ENCODE measurements at regions not wholly inside any gene's neighbourhood (a gene's known extent, or its start where the extent isn't known, plus 50 kb on each side); places are given as distances from the start of the nearest gene placed in this dataset.

DNA sequence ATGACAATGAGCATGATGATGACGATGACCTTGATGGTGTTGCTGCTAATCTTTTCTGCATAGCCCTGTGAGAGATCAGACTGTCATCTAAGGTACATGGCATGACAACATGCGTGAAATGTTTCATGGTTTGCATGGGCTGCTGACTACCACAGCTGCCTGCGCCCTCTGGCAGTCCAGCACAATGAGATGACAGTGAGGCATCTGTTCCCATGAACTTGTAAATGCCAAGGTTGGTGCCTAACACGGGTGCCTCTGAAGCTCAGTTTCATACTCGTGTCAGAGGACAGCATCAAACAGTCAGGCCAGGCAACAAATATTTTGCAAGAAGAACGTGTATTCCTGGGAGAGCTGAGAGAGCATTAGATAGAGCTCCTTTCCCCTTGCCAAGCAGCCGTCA is 122.0 kb upstream of the PRKCQ start:
- intact Hi-C loops (cut with DNase I) = no loop called here
- Histone ChIP-seq H3K9me3 (ENCODE audit: control insufficient read depth, low read length) (no peaks in the 10 kb centered on the region), H3K27me3 (ENCODE audit: control insufficient read depth in 1 of 2, insufficient read depth in 2 of 2, low read length in 1 of 2) (no peaks in the 10 kb centered on the region), H3K4me1 (ENCODE audit: control insufficient read depth in 1 of 2, insufficient read depth in 2 of 2, low read length in 2 of 2) (no peaks in the 10 kb centered on the region), H3K36me3 (ENCODE audit: control insufficient read depth in 1 of 2, insufficient read depth in 2 of 2, low read length in 1 of 2) (no peaks in the 10 kb centered on the region), H3K27ac (ENCODE audit: low read depth in 1 of 2, low read length in 2 of 2) (no peak overlapping the region), H3K4me3 (ENCODE audit: low read length in 2 of 2) (no peak overlapping the region)
- 72 to 74% methylated on average over 7 of the region's 7 CpGs for WGBS, 2 donors
- ATAC-seq (ENCODE audit: low FRiP score) (no peak), DNase-seq (no peak)

DNA sequence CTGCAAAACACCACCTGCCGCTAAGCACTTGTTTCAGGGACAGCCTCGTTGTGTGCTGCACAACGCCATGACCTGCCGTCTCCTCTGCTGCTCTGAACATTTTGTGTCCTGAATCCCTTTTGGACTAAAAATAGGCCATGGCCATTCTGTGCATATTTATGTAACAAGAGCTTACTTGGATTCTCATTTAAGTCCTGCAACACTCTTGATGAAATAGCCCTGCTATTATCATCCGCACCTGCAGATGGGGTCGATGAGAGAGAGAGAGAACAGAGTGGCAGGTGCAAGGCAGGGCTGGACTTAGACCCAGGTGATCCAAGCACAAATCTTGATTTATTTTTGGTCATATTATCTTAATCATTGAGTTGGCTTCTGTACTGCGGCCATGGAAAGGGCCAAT is 121.2 kb upstream of the PRKCQ start:
- Histone ChIP-seq H3K4me3 (ENCODE audit: low read length in 2 of 2) (no peak overlapping the region), H3K27me3 (ENCODE audit: control insufficient read depth in 1 of 2, insufficient read depth in 2 of 2, low read length in 1 of 2) (no peaks in the 10 kb centered on the region), H3K36me3 (ENCODE audit: control insufficient read depth in 1 of 2, insufficient read depth in 2 of 2, low read length in 1 of 2) (no peaks in the 10 kb centered on the region), H3K4me1 (ENCODE audit: control insufficient read depth in 1 of 2, insufficient read depth in 2 of 2, low read length in 2 of 2) (no peaks in the 10 kb centered on the region), H3K9me3 (ENCODE audit: control insufficient read depth, low read length) (no peaks in the 10 kb centered on the region), H3K27ac (ENCODE audit: low read depth in 1 of 2, low read length in 2 of 2) (no peak overlapping the region)
- DNase-seq (no peak), ATAC-seq (ENCODE audit: low FRiP score) (no peak)
- intact Hi-C loops (cut with DNase I) = no loop called here
- 67 to 68% methylated on average over 7 of the region's 7 CpGs for WGBS, 2 donors

DNA sequence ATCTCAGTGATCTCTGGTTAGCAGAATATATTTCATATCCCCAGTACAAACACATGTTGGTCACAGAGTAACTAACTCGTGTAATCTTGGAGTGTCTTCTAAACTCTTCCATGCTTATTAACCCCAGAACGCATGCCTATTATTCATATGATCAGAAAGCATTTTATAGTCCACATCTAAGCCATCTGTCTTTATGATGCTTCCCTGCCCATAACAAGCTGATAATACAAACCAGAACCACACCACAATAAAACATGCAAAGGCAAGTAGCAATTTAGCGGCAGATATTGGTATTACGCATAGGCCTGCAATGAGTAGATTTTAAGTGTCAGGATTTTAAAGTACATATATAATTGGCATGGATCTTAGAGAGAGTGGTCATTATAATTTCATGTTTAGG is 120.0 kb upstream of the PRKCQ start:
- no peak overlapping the region for H3K27ac ChIP-seq (ENCODE audit: low read depth in 1 of 2, low read length in 2 of 2)
- no peaks in the 10 kb centered on the region for H3K36me3 ChIP-seq (ENCODE audit: control insufficient read depth in 1 of 2, insufficient read depth in 2 of 2, low read length in 1 of 2)
- intact Hi-C loops (cut with DNase I) = no loop called here
- WGBS, 2 donors = 88 to 89% methylated on average over 4 of the region's 4 CpGs
- no peak for ATAC-seq (ENCODE audit: low FRiP score)
- no peak overlapping the region for H3K4me3 ChIP-seq (ENCODE audit: low read length in 2 of 2)
- DNase-seq = no peak
- no peaks in the 10 kb centered on the region for H3K27me3 ChIP-seq (ENCODE audit: control insufficient read depth in 1 of 2, insufficient read depth in 2 of 2, low read length in 1 of 2)
- no peaks in the 10 kb centered on the region for H3K4me1 ChIP-seq (ENCODE audit: control insufficient read depth in 1 of 2, insufficient read depth in 2 of 2, low read length in 2 of 2)
- no peaks in the 10 kb centered on the region for H3K9me3 ChIP-seq (ENCODE audit: control insufficient read depth, low read length)

DNA sequence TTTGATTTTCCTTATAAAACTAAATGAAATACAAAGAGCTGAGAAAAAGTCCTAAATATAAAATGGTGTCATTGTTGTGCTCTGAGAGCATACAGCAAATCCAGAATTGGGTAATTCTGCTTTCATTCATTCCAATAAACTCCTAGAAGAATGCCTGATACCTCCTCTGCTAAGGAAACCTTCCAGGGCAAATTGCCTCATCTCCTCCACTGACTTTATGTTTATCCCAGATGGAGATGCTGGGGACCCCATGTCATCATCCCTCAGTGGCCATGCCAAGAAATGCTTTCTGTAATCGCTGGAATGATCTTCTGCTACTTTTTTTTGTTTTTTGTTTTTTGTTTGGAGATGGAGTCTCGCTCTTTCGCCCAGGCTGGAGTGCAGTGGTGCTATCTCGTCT is 119.3 kb upstream of the PRKCQ start:
- Histone ChIP-seq H3K27me3 (ENCODE audit: control insufficient read depth in 1 of 2, insufficient read depth in 2 of 2, low read length in 1 of 2) (peaks cover 0 to 3% of the 10 kb centered on the region in 2 donors), H3K4me3 (ENCODE audit: low read length in 2 of 2) (no peak overlapping the region), H3K27ac (ENCODE audit: low read depth in 1 of 2, low read length in 2 of 2) (no peak overlapping the region), H3K9me3 (ENCODE audit: control insufficient read depth, low read length) (peaks cover 1% of the 10 kb centered on the region), H3K4me1 (ENCODE audit: control insufficient read depth in 1 of 2, insufficient read depth in 2 of 2, low read length in 2 of 2) (no peaks in the 10 kb centered on the region), H3K36me3 (ENCODE audit: control insufficient read depth in 1 of 2, insufficient read depth in 2 of 2, low read length in 1 of 2) (no peaks in the 10 kb centered on the region)
- 81 to 84% methylated on average over 4 of the region's 4 CpGs for WGBS, 2 donors
- DNase-seq = no peak
- intact Hi-C loops (cut with DNase I) = no loop called here
- ATAC-seq (ENCODE audit: low FRiP score) = no peak

DNA sequence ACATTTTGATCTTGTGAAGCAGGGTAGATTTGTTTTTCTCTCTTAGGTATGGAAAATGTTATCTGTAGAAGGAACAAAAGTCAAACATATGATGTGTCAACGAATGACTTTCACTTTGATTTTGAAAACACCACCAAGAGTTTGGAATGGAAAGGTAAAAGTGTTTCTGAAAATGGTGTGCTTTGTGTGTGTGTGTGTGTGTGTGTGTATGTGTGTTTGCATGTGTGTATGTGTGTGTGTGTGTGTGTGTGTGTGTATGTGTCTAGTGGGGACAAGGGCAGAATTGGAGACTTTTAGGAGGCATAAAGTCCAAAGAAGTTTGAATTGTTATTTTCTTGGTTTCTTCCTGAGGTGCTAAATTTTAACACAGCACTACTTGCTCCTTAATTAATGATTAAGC is 115.4 kb upstream of the PRKCQ start:
- Histone ChIP-seq H3K27ac (ENCODE audit: low read depth in 1 of 2, low read length in 2 of 2) (no peak overlapping the region), H3K4me3 (ENCODE audit: low read length in 2 of 2) (no peak overlapping the region), H3K4me1 (ENCODE audit: control insufficient read depth in 1 of 2, insufficient read depth in 2 of 2, low read length in 2 of 2) (no peaks in the 10 kb centered on the region), H3K36me3 (ENCODE audit: control insufficient read depth in 1 of 2, insufficient read depth in 2 of 2, low read length in 1 of 2) (no peaks in the 10 kb centered on the region), H3K9me3 (ENCODE audit: control insufficient read depth, low read length) (peaks cover 1% of the 10 kb centered on the region), H3K27me3 (ENCODE audit: control insufficient read depth in 1 of 2, insufficient read depth in 2 of 2, low read length in 1 of 2) (peaks cover 0 to 4% of the 10 kb centered on the region in 2 donors)
- intact Hi-C loops (cut with DNase I) = no loop called here
- DNase-seq (no peak), ATAC-seq (ENCODE audit: low FRiP score) (no peak)
- 75 to 77% methylated on average over 1 of the region's 1 CpG for WGBS, 2 donors

DNA sequence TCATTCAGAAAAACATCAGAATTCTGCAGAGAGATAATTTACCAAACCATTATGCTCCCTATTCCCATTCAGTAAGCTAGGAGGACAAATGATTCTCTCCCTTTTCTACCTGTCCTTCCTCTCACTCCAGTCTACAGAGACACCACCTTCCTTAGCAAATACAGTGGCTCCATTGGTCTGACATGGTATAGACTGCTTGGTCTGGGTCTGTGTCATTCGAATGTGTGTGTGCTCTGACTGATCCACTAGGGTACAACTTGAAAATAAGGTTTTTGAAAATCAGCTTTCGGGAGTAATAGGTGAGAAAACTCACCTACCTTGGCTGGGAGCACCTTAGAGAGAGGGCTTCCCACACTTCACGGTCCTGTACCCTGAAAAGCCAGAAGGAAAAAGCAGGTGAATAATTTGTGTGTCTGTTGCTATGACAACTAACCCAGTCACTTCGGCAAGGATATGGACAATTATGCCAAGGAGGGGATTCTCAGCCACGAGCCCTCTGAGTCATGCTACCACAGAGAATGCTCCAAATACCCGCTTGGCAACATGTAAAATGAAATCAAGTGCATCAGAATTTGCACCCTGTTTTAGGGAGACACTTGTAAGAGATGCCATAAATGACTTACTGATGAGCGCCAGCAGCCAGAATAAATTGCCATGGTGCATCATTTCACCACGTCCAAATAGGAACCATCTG is 114.5 kb upstream of the PRKCQ start:
- ATAC-seq (ENCODE audit: low FRiP score) (no peak), DNase-seq (no peak)
- 74 to 76% methylated on average over 8 of the region's 8 CpGs for WGBS, 2 donors
- H3K4me1 ChIP-seq (ENCODE audit: control insufficient read depth in 1 of 2, insufficient read depth in 2 of 2, low read length in 2 of 2) = no peaks in the 10 kb centered on the region
- no peak overlapping the region for H3K27ac ChIP-seq (ENCODE audit: low read depth in 1 of 2, low read length in 2 of 2)
- intact Hi-C loops (cut with DNase I) = no loop called here
- peaks cover 1% of the 10 kb centered on the region for H3K9me3 ChIP-seq (ENCODE audit: control insufficient read depth, low read length)
- no peak overlapping the region for H3K4me3 ChIP-seq (ENCODE audit: low read length in 2 of 2)
- no peaks in the 10 kb centered on the region for H3K36me3 ChIP-seq (ENCODE audit: control insufficient read depth in 1 of 2, insufficient read depth in 2 of 2, low read length in 1 of 2)
- H3K27me3 ChIP-seq (ENCODE audit: control insufficient read depth in 1 of 2, insufficient read depth in 2 of 2, low read length in 1 of 2) = peaks cover 0 to 4% of the 10 kb centered on the region in 2 donors

DNA sequence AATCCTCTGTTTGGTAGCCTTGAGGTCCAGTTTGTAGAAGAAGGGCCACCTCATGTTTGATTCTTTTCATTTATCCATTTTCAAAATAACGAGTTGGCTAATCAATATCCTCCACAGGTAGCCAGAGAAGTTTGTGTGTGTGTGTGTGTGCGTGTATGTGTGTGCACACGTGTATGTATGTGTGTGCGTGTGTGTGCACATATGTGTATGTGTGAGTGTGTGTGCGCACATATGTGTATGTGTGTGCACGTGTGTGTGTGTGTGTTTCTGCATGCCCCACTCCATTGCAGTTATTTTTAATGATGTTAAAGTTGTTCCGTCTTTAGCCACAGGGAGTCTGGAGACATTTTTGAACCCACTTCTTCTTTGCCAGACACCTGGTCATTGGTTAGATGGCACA is 112.8 kb upstream of the PRKCQ start:
- Histone ChIP-seq H3K4me1 (ENCODE audit: control insufficient read depth in 1 of 2, insufficient read depth in 2 of 2, low read length in 2 of 2) (no peaks in the 10 kb centered on the region), H3K36me3 (ENCODE audit: control insufficient read depth in 1 of 2, insufficient read depth in 2 of 2, low read length in 1 of 2) (no peaks in the 10 kb centered on the region), H3K9me3 (ENCODE audit: control insufficient read depth, low read length) (peaks cover 1% of the 10 kb centered on the region), H3K4me3 (ENCODE audit: low read length in 2 of 2) (no peak overlapping the region), H3K27ac (ENCODE audit: low read depth in 1 of 2, low read length in 2 of 2) (no peak overlapping the region), H3K27me3 (ENCODE audit: control insufficient read depth in 1 of 2, insufficient read depth in 2 of 2, low read length in 1 of 2) (peaks cover 0 to 4% of the 10 kb centered on the region in 2 donors)
- intact Hi-C loops (cut with DNase I) = no loop called here
- WGBS, 2 donors = 75 to 76% methylated on average over 7 of the region's 7 CpGs
- no peak for ATAC-seq (ENCODE audit: low FRiP score)
- DNase-seq = no peak

DNA sequence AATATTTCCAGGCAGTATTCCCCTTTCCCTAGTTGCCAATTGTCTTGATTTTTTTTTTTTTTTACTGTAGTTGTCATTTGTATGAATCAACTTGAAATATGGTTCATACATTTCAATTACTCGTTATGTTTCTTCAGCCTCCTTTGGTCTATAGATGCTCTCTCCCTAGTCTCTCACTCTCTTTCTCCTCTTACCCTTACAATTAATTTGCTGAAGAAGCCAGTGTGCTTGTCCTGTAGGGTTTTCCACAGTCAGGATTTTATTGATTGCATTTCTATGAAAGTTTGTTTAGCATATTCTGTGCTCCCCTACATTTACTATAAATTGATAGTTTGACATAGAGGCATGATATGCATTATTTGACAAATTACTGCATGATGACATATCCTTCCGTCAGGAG is 112.0 kb upstream of the PRKCQ start:
- 53 to 55% methylated on average over 2 of the region's 2 CpGs for WGBS, 2 donors
- no peaks in the 10 kb centered on the region for H3K4me1 ChIP-seq (ENCODE audit: control insufficient read depth in 1 of 2, insufficient read depth in 2 of 2, low read length in 2 of 2)
- H3K27me3 ChIP-seq (ENCODE audit: control insufficient read depth in 1 of 2, insufficient read depth in 2 of 2, low read length in 1 of 2) = peaks cover 0 to 4% of the 10 kb centered on the region in 2 donors
- H3K4me3 ChIP-seq (ENCODE audit: low read length in 2 of 2) = no peak overlapping the region
- no peak for DNase-seq
- ATAC-seq (ENCODE audit: low FRiP score) = no peak
- peaks cover 1% of the 10 kb centered on the region for H3K9me3 ChIP-seq (ENCODE audit: control insufficient read depth, low read length)
- no peaks in the 10 kb centered on the region for H3K36me3 ChIP-seq (ENCODE audit: control insufficient read depth in 1 of 2, insufficient read depth in 2 of 2, low read length in 1 of 2)
- intact Hi-C loops (cut with DNase I) = no loop called here
- no peak overlapping the region for H3K27ac ChIP-seq (ENCODE audit: low read depth in 1 of 2, low read length in 2 of 2)

DNA sequence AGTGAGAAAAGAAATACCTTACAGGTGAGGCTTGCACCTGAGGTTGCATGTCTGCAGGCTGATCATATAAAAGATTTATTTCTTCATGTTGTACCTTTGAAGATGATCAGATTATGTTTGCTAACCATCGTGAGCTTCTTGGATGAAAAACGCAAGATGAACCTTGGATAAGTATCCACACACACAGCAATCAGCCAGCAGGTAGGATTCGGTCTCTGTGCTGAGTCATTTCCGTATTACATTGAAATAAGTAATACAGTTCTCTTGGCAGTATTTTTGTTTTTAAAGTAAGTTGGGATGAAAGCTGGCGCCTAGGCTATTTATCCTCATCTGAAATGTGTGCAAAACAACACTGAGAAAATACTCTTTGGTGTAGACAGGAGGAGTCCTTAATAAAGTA is 109.0 kb upstream of the PRKCQ start:
- Histone ChIP-seq H3K27ac (ENCODE audit: low read depth in 1 of 2, low read length in 2 of 2) (no peak overlapping the region), H3K27me3 (ENCODE audit: control insufficient read depth in 1 of 2, insufficient read depth in 2 of 2, low read length in 1 of 2) (peaks cover 0 to 1% of the 10 kb centered on the region in 2 donors), H3K4me1 (ENCODE audit: control insufficient read depth in 1 of 2, insufficient read depth in 2 of 2, low read length in 2 of 2) (no peaks in the 10 kb centered on the region), H3K4me3 (ENCODE audit: low read length in 2 of 2) (no peak overlapping the region), H3K9me3 (ENCODE audit: control insufficient read depth, low read length) (no peaks in the 10 kb centered on the region), H3K36me3 (ENCODE audit: control insufficient read depth in 1 of 2, insufficient read depth in 2 of 2, low read length in 1 of 2) (no peaks in the 10 kb centered on the region)
- intact Hi-C loops (cut with DNase I) = no loop called here
- DNase-seq (no peak), ATAC-seq (ENCODE audit: low FRiP score) (no peak)
- WGBS, 2 donors = 63 to 66% methylated on average over 5 of the region's 5 CpGs
